Osteoblast (primary cell): ENCODE measurements at regions not wholly inside any gene's neighbourhood (a gene's known extent, or its start where the extent isn't known, plus 50 kb on each side); places are given as distances from the start of the nearest gene placed in this dataset.

ENCODE experiments used
- DNase-seq: peaks from one replicate; pipeline ENCODE4 v3.0.0; 2011; ENCODE audit warnings: low spot score, mixed read lengths; ENCODE audit not compliant: insufficient read length; ENCODE audit errors: missing footprints
- H2AFZ ChIP-seq: 2 replicates; pipeline ENCODE4 v1.6.0; 2011; ENCODE audit warnings: mild to moderate bottlenecking, low read length
- H3K27ac ChIP-seq: 2 replicates; pipeline ENCODE4 v1.5.1; 2011; ENCODE audit warnings: mild to moderate bottlenecking, low read depth, low read length, moderate library complexity
- H3K27me3 ChIP-seq: 2 replicates; pipeline ENCODE4 v1.6.0; 2012; ENCODE audit warnings: mild to moderate bottlenecking, control low read depth, inconsistent platforms, low read length, moderate library complexity; ENCODE audit not compliant: insufficient read depth
- H3K36me3 ChIP-seq: 2 replicates; pipeline ENCODE4 v1.5.1; 2011; ENCODE audit warnings: mild to moderate bottlenecking, low read length, control low read depth, moderate library complexity; ENCODE audit not compliant: insufficient read depth
- H3K4me1 ChIP-seq: 2 replicates; pipeline ENCODE4 v1.5.1; 2011; ENCODE audit warnings: mild to moderate bottlenecking, low read length, control low read depth, moderate library complexity; ENCODE audit not compliant: insufficient read depth
- H3K4me2 ChIP-seq: 2 replicates; pipeline ENCODE4 v1.6.0; 2011; ENCODE audit warnings: mild to moderate bottlenecking, low read length; ENCODE audit not compliant: insufficient read depth
- H3K4me3 ChIP-seq: fragments of 200-600 bp; sonication (generic); 3 replicates; pipeline ENCODE4 v1.5.1; 2012; ENCODE audit warnings: mild to moderate bottlenecking, low read length, inconsistent platforms; ENCODE audit not compliant: insufficient read depth
- H3K79me2 ChIP-seq: 2 replicates; pipeline ENCODE4 v1.6.0; 2012; ENCODE audit warnings: mild to moderate bottlenecking, low read length, control low read depth, inconsistent platforms; ENCODE audit not compliant: insufficient read depth
- H3K9me3 ChIP-seq: 2 replicates; pipeline ENCODE4 v1.5.1; 2011; ENCODE audit warnings: low read depth, low read length, control low read depth
- H4K20me1 ChIP-seq: 2 replicates; pipeline ENCODE4 v1.6.0; 2012; ENCODE audit warnings: mild to moderate bottlenecking, low read length, control low read depth; ENCODE audit not compliant: insufficient read depth
- TF ChIP-seq, protein P1 (sequence below): IDR thresholded peaks from 2 replicates; pipeline ENCODE4 v1.5.1; 2011; ENCODE audit warnings: mild to moderate bottlenecking, low read depth, low read length, moderate library complexity; ENCODE audit errors: extremely low read depth

DNA sequence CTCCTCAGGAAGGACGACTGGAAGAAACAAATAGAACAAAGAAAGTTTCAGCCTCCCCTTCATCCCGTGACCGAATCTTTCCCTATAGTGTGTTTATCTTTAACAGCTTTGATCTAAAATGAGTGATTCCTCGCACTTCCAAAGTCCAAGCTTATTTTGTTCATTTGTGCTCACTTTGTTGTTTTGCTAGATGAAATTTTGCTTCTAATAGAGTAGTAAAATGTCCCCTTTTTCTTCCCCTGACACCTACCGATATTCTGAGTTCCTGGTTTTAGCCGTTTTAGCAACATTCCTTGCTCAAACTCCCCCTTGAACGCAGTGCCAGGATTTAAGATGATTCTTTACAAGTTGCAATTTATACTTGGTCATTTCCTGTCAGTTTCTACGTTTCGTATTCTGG, 204.2 kb downstream of the FGF9 start:
- no peak overlapping the region for H3K27ac ChIP-seq
- no peak overlapping the region for H3K4me2 ChIP-seq
- no peaks in the 10 kb centered on the region for H3K79me2 ChIP-seq
- H3K27me3 ChIP-seq = no peaks in the 10 kb centered on the region
- no peak overlapping the region for H3K4me3 ChIP-seq
- no peaks in the 10 kb centered on the region for H3K9me3 ChIP-seq
- H3K4me1 ChIP-seq = no peaks in the 10 kb centered on the region
- TF ChIP-seq, protein P1, sequence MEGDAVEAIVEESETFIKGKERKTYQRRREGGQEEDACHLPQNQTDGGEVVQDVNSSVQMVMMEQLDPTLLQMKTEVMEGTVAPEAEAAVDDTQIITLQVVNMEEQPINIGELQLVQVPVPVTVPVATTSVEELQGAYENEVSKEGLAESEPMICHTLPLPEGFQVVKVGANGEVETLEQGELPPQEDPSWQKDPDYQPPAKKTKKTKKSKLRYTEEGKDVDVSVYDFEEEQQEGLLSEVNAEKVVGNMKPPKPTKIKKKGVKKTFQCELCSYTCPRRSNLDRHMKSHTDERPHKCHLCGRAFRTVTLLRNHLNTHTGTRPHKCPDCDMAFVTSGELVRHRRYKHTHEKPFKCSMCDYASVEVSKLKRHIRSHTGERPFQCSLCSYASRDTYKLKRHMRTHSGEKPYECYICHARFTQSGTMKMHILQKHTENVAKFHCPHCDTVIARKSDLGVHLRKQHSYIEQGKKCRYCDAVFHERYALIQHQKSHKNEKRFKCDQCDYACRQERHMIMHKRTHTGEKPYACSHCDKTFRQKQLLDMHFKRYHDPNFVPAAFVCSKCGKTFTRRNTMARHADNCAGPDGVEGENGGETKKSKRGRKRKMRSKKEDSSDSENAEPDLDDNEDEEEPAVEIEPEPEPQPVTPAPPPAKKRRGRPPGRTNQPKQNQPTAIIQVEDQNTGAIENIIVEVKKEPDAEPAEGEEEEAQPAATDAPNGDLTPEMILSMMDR = no peak
- no peaks in the 10 kb centered on the region for H4K20me1 ChIP-seq
- no peak overlapping the region for H2AFZ ChIP-seq
- DNase-seq = no peak
- no peaks in the 10 kb centered on the region for H3K36me3 ChIP-seq

DNA sequence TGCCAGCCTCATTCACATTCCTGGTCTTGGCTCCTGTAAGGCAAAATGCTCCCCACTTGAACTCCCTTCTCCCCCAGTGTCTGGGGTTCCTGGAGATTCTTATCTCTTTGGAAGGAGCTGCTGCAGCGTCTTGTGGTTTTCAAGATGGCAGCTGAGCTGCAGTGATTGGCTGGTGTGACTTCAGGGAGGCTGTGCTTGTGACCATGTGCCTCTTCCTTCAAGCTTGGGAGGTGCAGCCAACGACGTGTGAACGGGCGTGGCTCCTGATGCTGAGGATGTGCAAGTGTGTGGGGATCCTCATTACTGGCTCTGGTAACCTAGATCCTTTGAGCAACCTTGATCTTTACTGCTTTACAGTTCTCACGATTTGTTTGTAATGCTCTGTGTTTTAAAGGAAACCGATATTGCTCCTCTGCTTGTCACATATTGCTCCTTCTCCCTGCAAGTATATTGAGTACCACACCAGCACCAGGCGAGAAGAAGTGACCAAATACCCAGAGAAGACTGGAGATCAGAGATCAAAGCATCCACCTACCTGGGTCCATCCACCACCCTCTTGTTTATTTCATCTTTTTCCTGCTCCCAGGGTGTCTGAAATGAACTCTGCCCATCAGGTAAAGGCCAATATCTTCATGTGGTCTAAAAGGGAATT, 208.5 kb downstream of the FGF9 start:
- Histone ChIP-seq H2AFZ (no peak overlapping the region), H3K4me1 (no peaks in the 10 kb centered on the region), H3K4me3 (no peak overlapping the region), H3K79me2 (no peaks in the 10 kb centered on the region), H3K9me3 (peaks cover 3% of the 10 kb centered on the region), H3K27ac (no peak overlapping the region), H3K4me2 (no peak overlapping the region), H4K20me1 (no peaks in the 10 kb centered on the region), H3K36me3 (no peaks in the 10 kb centered on the region), H3K27me3 (no peaks in the 10 kb centered on the region)
- DNase-seq = no peak
- TF ChIP-seq, protein P1 = no peak

DNA sequence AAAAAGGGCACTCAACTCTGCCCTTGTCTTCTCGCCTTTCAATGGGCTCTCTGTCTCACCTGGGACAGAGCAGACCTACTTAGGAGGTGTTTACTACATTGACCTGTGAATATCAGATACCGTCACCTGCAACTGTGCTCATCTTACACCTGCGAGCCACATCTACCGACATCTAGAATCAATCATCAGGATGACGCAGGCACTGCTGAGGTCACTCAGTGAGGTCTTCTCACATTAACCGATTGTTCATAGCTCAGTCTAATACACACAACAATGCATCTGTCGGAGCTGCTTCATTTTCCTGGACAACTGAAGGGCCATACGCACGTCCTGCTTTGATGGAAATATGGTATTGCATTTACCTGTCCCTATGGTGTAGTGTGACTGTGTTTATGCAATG, 211.9 kb downstream of the FGF9 start:
- no peak for DNase-seq

DNA sequence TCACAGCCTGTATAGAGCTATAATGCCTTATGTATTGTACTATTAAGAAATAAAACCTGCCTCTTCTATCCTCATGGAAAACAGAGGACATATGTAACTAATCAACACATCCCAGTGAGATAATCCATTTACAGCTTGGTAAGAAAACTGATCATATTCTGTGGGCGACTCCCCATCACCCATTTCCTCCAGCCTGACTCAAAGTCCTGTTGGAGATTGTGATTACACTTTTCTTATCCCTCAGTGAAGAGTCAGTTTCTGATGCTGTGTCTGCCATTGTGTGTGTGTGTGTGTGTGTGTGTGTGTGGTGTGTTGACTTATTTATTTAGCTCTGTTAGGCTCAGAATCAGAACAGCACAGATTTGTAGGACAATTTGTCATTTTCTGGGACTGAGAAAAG, 212.8 kb downstream of the FGF9 start:
- Histone ChIP-seq H3K4me3 (no peak overlapping the region), H3K4me1 (no peaks in the 10 kb centered on the region), H3K9me3 (peaks cover 3% of the 10 kb centered on the region), H2AFZ (no peak overlapping the region), H3K36me3 (no peaks in the 10 kb centered on the region), H3K27me3 (no peaks in the 10 kb centered on the region), H4K20me1 (no peaks in the 10 kb centered on the region), H3K4me2 (no peak overlapping the region), H3K27ac (no peak overlapping the region), H3K79me2 (no peaks in the 10 kb centered on the region)
- DNase-seq = no peak
- TF ChIP-seq, protein P1 = no peak

More for the DNA sequence above, 211.9 kb downstream of the FGF9 start:
- Histone ChIP-seq H3K9me3 (peaks cover 3% of the 10 kb centered on the region), H2AFZ (no peak overlapping the region), H3K4me2 (no peak overlapping the region), H3K4me1 (no peaks in the 10 kb centered on the region), H3K79me2 (no peaks in the 10 kb centered on the region), H4K20me1 (no peaks in the 10 kb centered on the region), H3K4me3 (no peak overlapping the region), H3K27ac (no peak overlapping the region), H3K27me3 (no peaks in the 10 kb centered on the region), H3K36me3 (no peaks in the 10 kb centered on the region)
- TF ChIP-seq, protein P1 = no peak
